BE2C (cell line): ENCODE measurements at regions not wholly inside any gene's neighbourhood (a gene's known extent, or its start where the extent isn't known, plus 50 kb on each side); places are given as distances from the start of the nearest gene placed in this dataset.

ENCODE experiments used
- DNase-seq: peaks from one replicate; pipeline ENCODE4 v3.0.0-alpha.2; 2020
- H3K27me3 ChIP-seq: fragments of 250-450 bp; sonication (Bioruptor Pico); 2 replicates; pipeline ENCODE4 v1.5.1; 2020; ENCODE audit warnings: mild to moderate bottlenecking
- H3K36me3 ChIP-seq: fragments of 250-450 bp; sonication (Bioruptor Pico); 2 replicates; pipeline ENCODE4 v1.5.1; 2020; ENCODE audit warnings: mild to moderate bottlenecking
- H3K4me1 ChIP-seq: fragments of 250-450 bp; sonication (Bioruptor Pico); 2 replicates; pipeline ENCODE4 v1.5.1; 2020
- H3K4me3 ChIP-seq: 2 replicates; pipeline ENCODE4 v1.5.1; 2011; ENCODE audit warnings: low read depth, low read length
- H3K9me3 ChIP-seq: fragments of 250-450 bp; sonication (Bioruptor Pico); 2 replicates; pipeline ENCODE4 v1.5.1; 2020
- TF ChIP-seq, protein P1 (sequence below): IDR thresholded peaks from 2 replicates; pipeline ENCODE4 v1.5.1; 2012; ENCODE audit warnings: mild to moderate bottlenecking, low read depth, low read length

DNA sequence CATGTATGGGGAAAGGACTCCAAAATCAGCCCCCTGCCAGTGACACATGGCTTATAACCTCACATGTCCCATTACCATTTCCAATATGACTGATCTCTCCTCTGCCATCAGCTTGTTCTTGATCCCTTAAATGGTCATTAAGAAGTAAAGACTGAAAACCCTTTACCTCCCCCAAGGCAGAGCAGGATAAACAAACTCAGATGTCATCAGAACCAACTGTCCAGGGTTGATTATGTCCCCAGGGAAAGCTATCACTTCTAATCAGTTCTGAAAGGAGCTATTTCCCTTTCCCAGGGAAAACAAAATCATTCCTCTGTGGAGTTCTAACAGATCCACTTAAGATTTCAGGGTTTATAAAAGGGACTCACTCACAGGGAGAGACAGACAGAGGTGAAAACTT, 350.9 kb downstream of the SUCLA2 start:
- no peak overlapping the region for H3K4me3 ChIP-seq
- no peaks in the 10 kb centered on the region for H3K9me3 ChIP-seq
- no peaks in the 10 kb centered on the region for H3K4me1 ChIP-seq
- TF ChIP-seq, protein P1, sequence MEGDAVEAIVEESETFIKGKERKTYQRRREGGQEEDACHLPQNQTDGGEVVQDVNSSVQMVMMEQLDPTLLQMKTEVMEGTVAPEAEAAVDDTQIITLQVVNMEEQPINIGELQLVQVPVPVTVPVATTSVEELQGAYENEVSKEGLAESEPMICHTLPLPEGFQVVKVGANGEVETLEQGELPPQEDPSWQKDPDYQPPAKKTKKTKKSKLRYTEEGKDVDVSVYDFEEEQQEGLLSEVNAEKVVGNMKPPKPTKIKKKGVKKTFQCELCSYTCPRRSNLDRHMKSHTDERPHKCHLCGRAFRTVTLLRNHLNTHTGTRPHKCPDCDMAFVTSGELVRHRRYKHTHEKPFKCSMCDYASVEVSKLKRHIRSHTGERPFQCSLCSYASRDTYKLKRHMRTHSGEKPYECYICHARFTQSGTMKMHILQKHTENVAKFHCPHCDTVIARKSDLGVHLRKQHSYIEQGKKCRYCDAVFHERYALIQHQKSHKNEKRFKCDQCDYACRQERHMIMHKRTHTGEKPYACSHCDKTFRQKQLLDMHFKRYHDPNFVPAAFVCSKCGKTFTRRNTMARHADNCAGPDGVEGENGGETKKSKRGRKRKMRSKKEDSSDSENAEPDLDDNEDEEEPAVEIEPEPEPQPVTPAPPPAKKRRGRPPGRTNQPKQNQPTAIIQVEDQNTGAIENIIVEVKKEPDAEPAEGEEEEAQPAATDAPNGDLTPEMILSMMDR, result no peak
- H3K36me3 ChIP-seq, result no peaks in the 10 kb centered on the region
- no peaks in the 10 kb centered on the region for H3K27me3 ChIP-seq
- no peak for DNase-seq

DNA sequence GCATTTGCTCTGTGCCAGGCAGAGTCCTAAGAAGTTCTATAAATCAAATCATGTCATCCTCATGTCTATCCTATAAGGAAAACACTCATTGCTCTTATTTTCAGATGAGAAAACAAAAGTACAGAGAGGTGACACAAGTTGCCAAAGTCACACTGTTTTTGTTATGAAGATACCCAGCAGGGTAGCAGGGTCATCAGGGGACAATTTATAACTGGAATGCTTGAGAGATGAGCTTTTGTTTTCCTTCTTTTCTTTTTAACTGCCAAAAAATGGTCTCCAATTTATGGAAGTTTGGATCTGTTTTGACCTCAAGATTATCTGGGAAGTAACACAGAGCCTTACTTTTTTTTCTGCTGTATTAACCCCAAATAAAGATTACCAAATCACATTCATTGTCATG, 354.1 kb downstream of the SUCLA2 start:
- DNase-seq, result no peak
- TF ChIP-seq, protein P1, result no peak
- no peaks in the 10 kb centered on the region; the same call in 1 of the 2 replicates for H3K27me3 ChIP-seq
- H3K9me3 ChIP-seq, result no peaks in the 10 kb centered on the region
- no peaks in the 10 kb centered on the region for H3K36me3 ChIP-seq
- H3K4me3 ChIP-seq, result no peak overlapping the region
- no peaks in the 10 kb centered on the region for H3K4me1 ChIP-seq

DNA sequence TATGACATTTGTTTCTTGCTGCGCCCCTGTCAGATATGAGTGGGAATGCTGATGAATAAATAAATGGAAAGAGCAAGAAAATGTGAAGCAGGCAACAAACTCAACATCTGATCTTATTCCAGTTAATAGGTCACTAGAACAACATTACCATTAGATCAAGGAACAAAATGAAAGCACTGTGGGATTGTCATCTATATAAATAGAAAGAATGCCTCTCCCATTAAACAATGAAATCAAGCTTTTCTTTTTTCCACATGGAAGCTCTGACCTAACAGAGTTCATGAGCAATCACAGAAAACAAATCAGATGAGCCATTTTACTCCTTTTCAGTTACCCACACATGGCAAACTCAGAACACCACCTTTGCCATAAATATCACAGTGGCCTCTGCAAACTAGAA, 354.8 kb downstream of the SUCLA2 start:
- TF ChIP-seq, protein P1, result no peak
- Histone ChIP-seq H3K9me3 (no peaks in the 10 kb centered on the region), H3K4me3 (no peak overlapping the region), H3K4me1 (no peaks in the 10 kb centered on the region), H3K36me3 (no peaks in the 10 kb centered on the region), H3K27me3 (no peaks in the 10 kb centered on the region; the same call in 1 of the 2 replicates)
- DNase-seq, result no peak

DNA sequence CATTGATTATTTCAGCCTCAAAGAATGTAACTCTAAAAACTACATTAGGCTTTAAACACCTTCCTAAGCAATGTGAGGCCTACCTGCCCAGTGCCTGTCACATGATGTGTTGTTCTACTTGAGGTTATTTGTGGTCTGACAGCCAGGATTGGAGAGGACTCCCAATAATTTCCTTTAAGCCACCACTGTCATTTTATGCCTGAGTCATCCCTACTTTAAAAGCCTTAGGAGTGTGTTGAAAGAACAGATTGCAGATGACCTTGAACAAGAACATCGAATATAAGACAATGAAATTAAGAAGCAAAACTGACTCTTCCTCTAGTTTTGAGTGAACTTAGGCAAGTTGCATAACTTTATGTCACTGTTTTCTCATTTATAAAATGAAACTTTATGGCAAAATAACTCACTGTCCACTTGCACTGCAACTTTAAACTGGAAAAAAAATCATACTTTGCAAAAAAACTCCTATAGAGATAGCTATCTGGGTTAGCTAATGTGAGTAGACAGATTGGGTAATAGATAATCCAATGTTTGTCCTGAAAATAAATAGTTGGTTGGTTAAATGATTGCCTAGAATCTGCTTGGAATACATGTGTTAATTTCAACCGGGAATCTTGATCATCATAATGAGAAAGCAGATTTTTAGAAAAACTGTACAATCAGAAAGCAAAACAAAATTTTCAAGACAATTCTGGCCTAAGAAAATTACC, 361.2 kb downstream of the SUCLA2 start:
- DNase-seq, result no peak
- Histone ChIP-seq H3K36me3 (no peaks in the 10 kb centered on the region), H3K4me1 (no peaks in the 10 kb centered on the region), H3K9me3 (no peaks in the 10 kb centered on the region), H3K4me3 (no peak overlapping the region), H3K27me3 (no peaks in the 10 kb centered on the region; the same call in 1 of the 2 replicates)
- TF ChIP-seq, protein P1, result no peak

DNA sequence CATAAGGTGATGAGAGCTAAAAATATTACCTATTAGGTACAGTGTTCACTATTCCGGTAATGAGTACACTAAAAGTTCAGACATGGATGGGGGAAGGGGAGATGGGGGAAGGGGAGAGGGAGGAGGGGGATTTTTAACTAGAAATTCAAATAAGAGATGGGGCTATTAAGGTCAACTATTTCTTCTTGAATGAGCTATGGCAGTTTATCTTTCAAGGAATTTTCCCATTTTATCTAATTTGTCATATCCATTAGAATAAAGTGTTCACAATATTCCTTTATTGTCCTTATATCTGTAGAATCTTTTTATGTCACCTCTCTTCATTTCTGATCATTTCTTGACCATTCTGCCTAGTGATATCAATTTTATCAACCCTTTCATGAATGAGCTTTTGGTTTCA, 362.4 kb downstream of the SUCLA2 start:
- Histone ChIP-seq H3K27me3 (no peaks in the 10 kb centered on the region; the same call in 1 of the 2 replicates), H3K9me3 (no peaks in the 10 kb centered on the region), H3K4me3 (no peak overlapping the region), H3K4me1 (no peaks in the 10 kb centered on the region), H3K36me3 (no peaks in the 10 kb centered on the region)
- TF ChIP-seq, protein P1, result no peak
- DNase-seq, result no peak

DNA sequence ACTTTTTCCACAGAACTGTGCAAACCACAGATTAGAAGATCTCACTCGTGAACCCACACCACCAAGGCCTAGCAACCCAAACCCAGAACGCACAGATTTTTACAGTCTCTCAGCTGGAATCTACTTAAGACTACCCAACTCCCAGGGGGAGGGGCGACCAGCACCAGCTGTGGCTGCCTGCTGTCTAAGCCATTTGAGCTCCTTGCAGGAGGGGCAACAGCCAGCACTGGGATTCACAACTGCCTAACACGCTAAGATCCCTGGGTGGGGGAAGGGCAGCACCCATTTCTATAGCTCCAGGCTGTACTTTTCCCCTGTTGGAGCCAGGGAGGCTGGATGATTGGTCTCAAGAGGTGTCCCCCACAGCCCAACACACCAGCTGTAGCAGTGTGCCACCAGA, 368.8 kb downstream of the SUCLA2 start:
- Histone ChIP-seq H3K4me3 (no peak overlapping the region), H3K27me3 (no peaks in the 10 kb centered on the region), H3K4me1 (no peaks in the 10 kb centered on the region), H3K9me3 (no peaks in the 10 kb centered on the region), H3K36me3 (no peaks in the 10 kb centered on the region)
- TF ChIP-seq, protein P1, result no peak
- no peak for DNase-seq
